WTC11 (cell line): ENCODE measurements at regions not wholly inside any gene's neighbourhood (a gene's known extent, or its start where the extent isn't known, plus 50 kb on each side); places are given as distances from the start of the nearest gene placed in this dataset.

ENCODE experiments used
- ATAC-seq: fragments of 200-7000 bp; cut with Tn5 transposase; 2 replicates; pipeline ENCODE4 v1.10.0; 2021; ENCODE audit warnings: mild to moderate bottlenecking, moderate library complexity
- CTCF ChIA-PET: fragments of 300-600 bp; sonication (Branson Sonifier 250); formaldehyde crosslinking; loops from one replicate; lab custom pipeline; 2021; ENCODE audit warnings: antibody characterized with exemption; lab: Charles Lee
- POLR2A ChIA-PET: fragments of 350-600 bp; sonication (Branson Sonifier 250); formaldehyde crosslinking; loops from one replicate; lab custom pipeline; 2021; ENCODE audit warnings: antibody characterized with exemption; lab: Charles Lee
- DNase-seq: peaks from one replicate; pipeline ENCODE4 v3.0.0; 2021; ENCODE audit warnings: low spot score
- H3K27ac Mint-ChIP-seq: 2 replicates; pipeline ENCODE4 v1.8.0; 2021; ENCODE audit warnings: mixed read lengths
- H3K27me3 Mint-ChIP-seq: 2 replicates; pipeline ENCODE4 v1.8.0; 2021; ENCODE audit warnings: low read depth, mild to moderate bottlenecking, moderate library complexity, mixed read lengths
- H3K36me3 Mint-ChIP-seq: 2 replicates; pipeline ENCODE4 v1.8.0; 2021; ENCODE audit warnings: mixed read lengths
- H3K4me1 Mint-ChIP-seq: 2 replicates; pipeline ENCODE4 v1.8.0; 2022; ENCODE audit warnings: mixed read lengths
- H3K4me3 Mint-ChIP-seq: 2 replicates; pipeline ENCODE4 v1.8.0; 2021; ENCODE audit warnings: mild to moderate bottlenecking, moderate library complexity, mixed read lengths
- H3K9me3 Mint-ChIP-seq: 2 replicates; pipeline ENCODE4 v1.8.0; 2021; ENCODE audit warnings: mixed read lengths
- ATF6 ChIP-seq: sonication (generic); formaldehyde crosslinking; IDR thresholded peaks from 2 replicates; pipeline ENCODE4 v1.8.1; 2023; ENCODE audit warnings: mild to moderate bottlenecking, missing genetic modification reagents
- CREM ChIP-seq: sonication (generic); formaldehyde crosslinking; IDR thresholded peaks from 2 replicates; pipeline ENCODE4 v1.8.1; 2022; ENCODE audit warnings: mild to moderate bottlenecking, missing genetic modification reagents, moderate library complexity
- FOXP1 ChIP-seq: sonication (generic); formaldehyde crosslinking; IDR thresholded peaks from 2 replicates; pipeline ENCODE4 v1.8.0; 2022; ENCODE audit warnings: missing genetic modification reagents, mild to moderate bottlenecking, moderate library complexity, borderline replicate concordance
- FOXP4 ChIP-seq: sonication (generic); formaldehyde crosslinking; IDR thresholded peaks from 2 replicates; pipeline ENCODE4 v1.8.0; 2022; ENCODE audit warnings: mild to moderate bottlenecking, missing genetic modification reagents
- GABPB1 ChIP-seq: sonication (generic); formaldehyde crosslinking; IDR thresholded peaks from 2 replicates; pipeline ENCODE4 v1.8.1; 2023; ENCODE audit warnings: mild to moderate bottlenecking, missing genetic modification reagents
- IRF2 ChIP-seq: sonication (generic); formaldehyde crosslinking; IDR thresholded peaks from 2 replicates; pipeline ENCODE4 v1.8.0; 2022; ENCODE audit warnings: low read depth, missing genetic modification reagents, borderline replicate concordance
- JAZF1 ChIP-seq: fragments of 250-450 bp; sonication (Bioruptor Pico); IDR thresholded peaks from 2 replicates; pipeline ENCODE4 v1.9.0; 2021; ENCODE audit warnings: moderate library complexity, mild to moderate bottlenecking, inconsistent platforms
- NFE2L1 ChIP-seq: sonication (generic); formaldehyde crosslinking; IDR thresholded peaks from 2 replicates; pipeline ENCODE4 v1.8.1; 2023; ENCODE audit warnings: missing genetic modification reagents
- STAT6 ChIP-seq: sonication (generic); formaldehyde crosslinking; conservative IDR thresholded peaks from 2 replicates; pipeline ENCODE4 v1.8.1; 2023; ENCODE audit warnings: mild to moderate bottlenecking, low read depth, missing genetic modification reagents, moderate library complexity
- TP53 ChIP-seq: sonication (generic); formaldehyde crosslinking; IDR thresholded peaks from 2 replicates; pipeline ENCODE4 v1.8.1; 2023; ENCODE audit warnings: mild to moderate bottlenecking, missing genetic modification reagents
- TF ChIP-seq, protein P1 (sequence below): sonication (generic); formaldehyde crosslinking; IDR thresholded peaks from 2 replicates; pipeline ENCODE4 v1.8.0; 2023; ENCODE audit warnings: missing genetic modification reagents, mild to moderate bottlenecking, borderline replicate concordance
- TF ChIP-seq, protein P2 (sequence below): fragments of 200-600 bp; IDR thresholded peaks from 2 replicates; pipeline ENCODE4 v1.8.0; 2022; ENCODE audit warnings: antibody characterized with exemption
- TF ChIP-seq, protein P3 (sequence below): sonication (generic); formaldehyde crosslinking; IDR thresholded peaks from 2 replicates; pipeline ENCODE4 v1.8.0; 2022; ENCODE audit warnings: mild to moderate bottlenecking, missing genetic modification reagents
- TF ChIP-seq, protein P4 (sequence below): sonication (generic); formaldehyde crosslinking; IDR thresholded peaks from 2 replicates; pipeline ENCODE4 v1.8.1; 2022; ENCODE audit warnings: mild to moderate bottlenecking, moderate library complexity, missing genetic modification reagents
- TF ChIP-seq, protein P5 (sequence below): sonication (generic); formaldehyde crosslinking; IDR thresholded peaks from 2 replicates; pipeline ENCODE4 v1.8.1; 2023; ENCODE audit warnings: mild to moderate bottlenecking, moderate library complexity, missing genetic modification reagents

- TF ChIP-seq, protein P1, sequence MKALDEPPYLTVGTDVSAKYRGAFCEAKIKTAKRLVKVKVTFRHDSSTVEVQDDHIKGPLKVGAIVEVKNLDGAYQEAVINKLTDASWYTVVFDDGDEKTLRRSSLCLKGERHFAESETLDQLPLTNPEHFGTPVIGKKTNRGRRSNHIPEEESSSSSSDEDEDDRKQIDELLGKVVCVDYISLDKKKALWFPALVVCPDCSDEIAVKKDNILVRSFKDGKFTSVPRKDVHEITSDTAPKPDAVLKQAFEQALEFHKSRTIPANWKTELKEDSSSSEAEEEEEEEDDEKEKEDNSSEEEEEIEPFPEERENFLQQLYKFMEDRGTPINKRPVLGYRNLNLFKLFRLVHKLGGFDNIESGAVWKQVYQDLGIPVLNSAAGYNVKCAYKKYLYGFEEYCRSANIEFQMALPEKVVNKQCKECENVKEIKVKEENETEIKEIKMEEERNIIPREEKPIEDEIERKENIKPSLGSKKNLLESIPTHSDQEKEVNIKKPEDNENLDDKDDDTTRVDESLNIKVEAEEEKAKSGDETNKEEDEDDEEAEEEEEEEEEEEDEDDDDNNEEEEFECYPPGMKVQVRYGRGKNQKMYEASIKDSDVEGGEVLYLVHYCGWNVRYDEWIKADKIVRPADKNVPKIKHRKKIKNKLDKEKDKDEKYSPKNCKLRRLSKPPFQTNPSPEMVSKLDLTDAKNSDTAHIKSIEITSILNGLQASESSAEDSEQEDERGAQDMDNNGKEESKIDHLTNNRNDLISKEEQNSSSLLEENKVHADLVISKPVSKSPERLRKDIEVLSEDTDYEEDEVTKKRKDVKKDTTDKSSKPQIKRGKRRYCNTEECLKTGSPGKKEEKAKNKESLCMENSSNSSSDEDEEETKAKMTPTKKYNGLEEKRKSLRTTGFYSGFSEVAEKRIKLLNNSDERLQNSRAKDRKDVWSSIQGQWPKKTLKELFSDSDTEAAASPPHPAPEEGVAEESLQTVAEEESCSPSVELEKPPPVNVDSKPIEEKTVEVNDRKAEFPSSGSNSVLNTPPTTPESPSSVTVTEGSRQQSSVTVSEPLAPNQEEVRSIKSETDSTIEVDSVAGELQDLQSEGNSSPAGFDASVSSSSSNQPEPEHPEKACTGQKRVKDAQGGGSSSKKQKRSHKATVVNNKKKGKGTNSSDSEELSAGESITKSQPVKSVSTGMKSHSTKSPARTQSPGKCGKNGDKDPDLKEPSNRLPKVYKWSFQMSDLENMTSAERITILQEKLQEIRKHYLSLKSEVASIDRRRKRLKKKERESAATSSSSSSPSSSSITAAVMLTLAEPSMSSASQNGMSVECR (CRISPR knock-in tag): no peak
- TF ChIP-seq TP53 (CRISPR knock-in tag): no peak
Measured at GRCh38 chr22:48698618-48699017, 1129.1 kb downstream of the BRD1 start (continued).

GRCh38 chr22:48697694-48698276, 1129.9 kb downstream of the BRD1 start:
- DNase-seq: no peak
- POLR2A ChIA-PET: no interaction called here
- no peak for ATAC-seq
- Mint-ChIP-seq H3K4me1 (peaks cover 9% of the 10 kb centered on the region; the same call in 1 of the 2 replicates), H3K27me3 (no peaks in the 10 kb centered on the region), H3K4me3 (no peak overlapping the region), H3K9me3 (no peaks in the 10 kb centered on the region)
- TF ChIP-seq CREM: no peak
- TF ChIP-seq, protein P2, sequence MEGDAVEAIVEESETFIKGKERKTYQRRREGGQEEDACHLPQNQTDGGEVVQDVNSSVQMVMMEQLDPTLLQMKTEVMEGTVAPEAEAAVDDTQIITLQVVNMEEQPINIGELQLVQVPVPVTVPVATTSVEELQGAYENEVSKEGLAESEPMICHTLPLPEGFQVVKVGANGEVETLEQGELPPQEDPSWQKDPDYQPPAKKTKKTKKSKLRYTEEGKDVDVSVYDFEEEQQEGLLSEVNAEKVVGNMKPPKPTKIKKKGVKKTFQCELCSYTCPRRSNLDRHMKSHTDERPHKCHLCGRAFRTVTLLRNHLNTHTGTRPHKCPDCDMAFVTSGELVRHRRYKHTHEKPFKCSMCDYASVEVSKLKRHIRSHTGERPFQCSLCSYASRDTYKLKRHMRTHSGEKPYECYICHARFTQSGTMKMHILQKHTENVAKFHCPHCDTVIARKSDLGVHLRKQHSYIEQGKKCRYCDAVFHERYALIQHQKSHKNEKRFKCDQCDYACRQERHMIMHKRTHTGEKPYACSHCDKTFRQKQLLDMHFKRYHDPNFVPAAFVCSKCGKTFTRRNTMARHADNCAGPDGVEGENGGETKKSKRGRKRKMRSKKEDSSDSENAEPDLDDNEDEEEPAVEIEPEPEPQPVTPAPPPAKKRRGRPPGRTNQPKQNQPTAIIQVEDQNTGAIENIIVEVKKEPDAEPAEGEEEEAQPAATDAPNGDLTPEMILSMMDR: no peak
- TF ChIP-seq, protein P3, sequence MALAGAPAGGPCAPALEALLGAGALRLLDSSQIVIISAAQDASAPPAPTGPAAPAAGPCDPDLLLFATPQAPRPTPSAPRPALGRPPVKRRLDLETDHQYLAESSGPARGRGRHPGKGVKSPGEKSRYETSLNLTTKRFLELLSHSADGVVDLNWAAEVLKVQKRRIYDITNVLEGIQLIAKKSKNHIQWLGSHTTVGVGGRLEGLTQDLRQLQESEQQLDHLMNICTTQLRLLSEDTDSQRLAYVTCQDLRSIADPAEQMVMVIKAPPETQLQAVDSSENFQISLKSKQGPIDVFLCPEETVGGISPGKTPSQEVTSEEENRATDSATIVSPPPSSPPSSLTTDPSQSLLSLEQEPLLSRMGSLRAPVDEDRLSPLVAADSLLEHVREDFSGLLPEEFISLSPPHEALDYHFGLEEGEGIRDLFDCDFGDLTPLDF (CRISPR knock-in tag): no peak
- TF ChIP-seq, all 79 proteins: peak for 0
- CTCF ChIA-PET: no interaction called here
- Mint-ChIP-seq H3K27ac (no peak overlapping the region), H3K36me3 (no peaks in the 10 kb centered on the region)

DNA sequence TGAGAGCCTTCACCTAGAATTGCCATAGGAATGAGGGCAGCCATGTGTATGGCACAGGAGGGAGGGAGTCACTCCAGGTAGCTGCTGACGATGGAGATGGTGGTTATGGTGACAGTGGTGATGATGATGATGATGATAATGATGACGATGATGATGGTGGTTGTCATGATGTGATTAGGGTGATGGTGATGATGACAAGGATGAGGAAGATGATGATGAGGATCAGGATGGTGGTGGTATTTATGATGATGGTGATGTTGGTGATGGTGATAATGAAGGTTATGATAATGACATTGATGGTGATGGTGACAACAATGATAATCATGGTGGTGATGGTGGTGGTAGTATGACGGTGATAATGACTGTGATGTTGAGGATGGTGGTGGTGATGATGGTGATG, 1130.5 kb downstream of the BRD1 start:
- H3K4me1 Mint-ChIP-seq: peaks cover 6% of the 10 kb centered on the region; the same call in 1 of the 2 replicates
- H3K4me3 Mint-ChIP-seq: no peak overlapping the region
- no peak overlapping the region for H3K27ac Mint-ChIP-seq
- DNase-seq (no peak), ATAC-seq (no peak)
- POLR2A ChIA-PET: no interaction called here
- H3K27me3 Mint-ChIP-seq: no peaks in the 10 kb centered on the region
- CTCF ChIA-PET: no interaction called here
- H3K36me3 Mint-ChIP-seq: no peaks in the 10 kb centered on the region
- H3K9me3 Mint-ChIP-seq: no peaks in the 10 kb centered on the region
- TF ChIP-seq ATF6 (CRISPR knock-in tag): no peak
- no peak for TF ChIP-seq GABPB1 (CRISPR knock-in tag)
- no peak for TF ChIP-seq NFE2L1 (CRISPR knock-in tag)
- TF ChIP-seq, protein P4, sequence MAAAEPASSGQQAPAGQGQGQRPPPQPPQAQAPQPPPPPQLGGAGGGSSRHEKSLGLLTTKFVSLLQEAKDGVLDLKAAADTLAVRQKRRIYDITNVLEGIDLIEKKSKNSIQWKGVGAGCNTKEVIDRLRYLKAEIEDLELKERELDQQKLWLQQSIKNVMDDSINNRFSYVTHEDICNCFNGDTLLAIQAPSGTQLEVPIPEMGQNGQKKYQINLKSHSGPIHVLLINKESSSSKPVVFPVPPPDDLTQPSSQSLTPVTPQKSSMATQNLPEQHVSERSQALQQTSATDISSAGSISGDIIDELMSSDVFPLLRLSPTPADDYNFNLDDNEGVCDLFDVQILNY: no peak
- TF ChIP-seq JAZF1 (CRISPR knock-in tag): no peak
- no peak for TF ChIP-seq FOXP1 (CRISPR knock-in tag)
- TF ChIP-seq STAT6 (CRISPR knock-in tag): no peak
- TF ChIP-seq, protein P5, sequence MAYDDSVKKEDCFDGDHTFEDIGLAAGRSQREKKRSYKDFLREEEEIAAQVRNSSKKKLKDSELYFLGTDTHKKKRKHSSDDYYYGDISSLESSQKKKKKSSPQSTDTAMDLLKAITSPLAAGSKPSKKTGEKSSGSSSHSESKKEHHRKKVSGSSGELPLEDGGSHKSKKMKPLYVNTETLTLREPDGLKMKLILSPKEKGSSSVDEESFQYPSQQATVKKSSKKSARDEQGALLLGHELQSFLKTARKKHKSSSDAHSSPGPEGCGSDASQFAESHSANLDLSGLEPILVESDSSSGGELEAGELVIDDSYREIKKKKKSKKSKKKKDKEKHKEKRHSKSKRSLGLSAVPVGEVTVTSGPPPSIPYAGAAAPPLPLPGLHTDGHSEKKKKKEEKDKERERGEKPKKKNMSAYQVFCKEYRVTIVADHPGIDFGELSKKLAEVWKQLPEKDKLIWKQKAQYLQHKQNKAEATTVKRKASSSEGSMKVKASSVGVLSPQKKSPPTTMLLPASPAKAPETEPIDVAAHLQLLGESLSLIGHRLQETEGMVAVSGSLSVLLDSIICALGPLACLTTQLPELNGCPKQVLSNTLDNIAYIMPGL: no peak
- TF ChIP-seq IRF2: no peak
- TF ChIP-seq FOXP4 (CRISPR knock-in tag): no peak
